GM23338 (cell line): ENCODE measurements at regions not wholly inside any gene's neighbourhood (a gene's known extent, or its start where the extent isn't known, plus 50 kb on each side); places are given as distances from the start of the nearest gene placed in this dataset.
"Not testable (repeated sequence)": the region's sequence is repeated elsewhere in the genome, so short reads cannot be mapped to it uniquely, and the experiment has no call there.

Experiments
- CREB1 ChIP-seq: fragments of 250-450 bp; sonication (Bioruptor Pico); IDR thresholded peaks from 2 replicates; pipeline ENCODE4 v1.5.0; 2020; ENCODE audit warnings: low read depth, mild to moderate bottlenecking, moderate library complexity
- CTCF ChIP-seq, 2 experiments: fragments of 200-600 bp in 1 of 2; sonication (generic) in 1 of 2; conservative IDR thresholded peaks; 2 replicates each; pipeline versions ENCODE4 v1.5.1 to v1.6.1; 2016 to 2017; ENCODE audit warnings: antibody characterized with exemption in 2 of 2, low read depth in 2 of 2, mild to moderate bottlenecking in 2 of 2, moderate library complexity in 1 of 2
- EZH2 ChIP-seq: fragments of 200-600 bp; sonication (generic); IDR thresholded peaks from one replicate; pipeline ENCODE4 v1.8.0; 2017; ENCODE audit warnings: antibody characterized with exemption, mild to moderate bottlenecking, low read depth; ENCODE audit not compliant: unreplicated experiment
- EZH2phosphoT487 ChIP-seq: fragments of 200-600 bp; sonication (generic); IDR thresholded peaks from one replicate; pipeline ENCODE4 v1.8.1; 2018; ENCODE audit warnings: antibody characterized with exemption; ENCODE audit not compliant: unreplicated experiment
- JUNB ChIP-seq: IDR thresholded peaks from one replicate; pipeline ENCODE4 v1.6.1; 2016; ENCODE audit warnings: antibody characterized with exemption; ENCODE audit not compliant: unreplicated experiment
- POLR2AphosphoS5 ChIP-seq: IDR thresholded peaks from 2 replicates; pipeline ENCODE4 v1.6.1; 2016; ENCODE audit warnings: antibody characterized with exemption, low read depth
- STAT1 ChIP-seq: IDR thresholded peaks from one replicate; pipeline ENCODE4 v1.6.1; 2016; ENCODE audit warnings: antibody characterized with exemption; ENCODE audit not compliant: unreplicated experiment
- ZNF462 ChIP-seq: fragments of 250-450 bp; sonication (Bioruptor Pico); IDR thresholded peaks from 2 replicates; pipeline ENCODE4 v1.5.0; 2020; ENCODE audit warnings: mild to moderate bottlenecking, moderate library complexity
- TF ChIP-seq, protein P1 (sequence below): IDR thresholded peaks from one replicate; pipeline ENCODE4 v1.6.1; 2018; ENCODE audit warnings: antibody characterized with exemption; ENCODE audit not compliant: unreplicated experiment

- TF ChIP-seq EZH2phosphoT487; CTCF (conservative IDR thresholded peaks at IDR 0.05; ENCODE audit: low read depth in 2 of 2); CREB1; POLR2AphosphoS5; EZH2; STAT1; JUNB; ZNF462 (CRISPR knock-in tag): not testable (repeated sequence)
- TF ChIP-seq, protein P1, sequence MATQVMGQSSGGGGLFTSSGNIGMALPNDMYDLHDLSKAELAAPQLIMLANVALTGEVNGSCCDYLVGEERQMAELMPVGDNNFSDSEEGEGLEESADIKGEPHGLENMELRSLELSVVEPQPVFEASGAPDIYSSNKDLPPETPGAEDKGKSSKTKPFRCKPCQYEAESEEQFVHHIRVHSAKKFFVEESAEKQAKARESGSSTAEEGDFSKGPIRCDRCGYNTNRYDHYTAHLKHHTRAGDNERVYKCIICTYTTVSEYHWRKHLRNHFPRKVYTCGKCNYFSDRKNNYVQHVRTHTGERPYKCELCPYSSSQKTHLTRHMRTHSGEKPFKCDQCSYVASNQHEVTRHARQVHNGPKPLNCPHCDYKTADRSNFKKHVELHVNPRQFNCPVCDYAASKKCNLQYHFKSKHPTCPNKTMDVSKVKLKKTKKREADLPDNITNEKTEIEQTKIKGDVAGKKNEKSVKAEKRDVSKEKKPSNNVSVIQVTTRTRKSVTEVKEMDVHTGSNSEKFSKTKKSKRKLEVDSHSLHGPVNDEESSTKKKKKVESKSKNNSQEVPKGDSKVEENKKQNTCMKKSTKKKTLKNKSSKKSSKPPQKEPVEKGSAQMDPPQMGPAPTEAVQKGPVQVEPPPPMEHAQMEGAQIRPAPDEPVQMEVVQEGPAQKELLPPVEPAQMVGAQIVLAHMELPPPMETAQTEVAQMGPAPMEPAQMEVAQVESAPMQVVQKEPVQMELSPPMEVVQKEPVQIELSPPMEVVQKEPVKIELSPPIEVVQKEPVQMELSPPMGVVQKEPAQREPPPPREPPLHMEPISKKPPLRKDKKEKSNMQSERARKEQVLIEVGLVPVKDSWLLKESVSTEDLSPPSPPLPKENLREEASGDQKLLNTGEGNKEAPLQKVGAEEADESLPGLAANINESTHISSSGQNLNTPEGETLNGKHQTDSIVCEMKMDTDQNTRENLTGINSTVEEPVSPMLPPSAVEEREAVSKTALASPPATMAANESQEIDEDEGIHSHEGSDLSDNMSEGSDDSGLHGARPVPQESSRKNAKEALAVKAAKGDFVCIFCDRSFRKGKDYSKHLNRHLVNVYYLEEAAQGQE, result not testable (repeated sequence)
Measured at GRCh38 chrX:90780286-90780789, 654.3 kb upstream of the PABPC5 start.
